ENCODE measurements at regions not wholly inside any gene's neighbourhood (a gene's known extent, or its start where the extent isn't known, plus 50 kb on each side); places are given as distances from the start of the nearest gene placed in this dataset.

GRCh38 chr3:110236976-110237610 is 834.5 kb upstream of the NECTIN3 start:
- no peak for DNase-seq (ENCODE audit: low spot score)

- no peak for DNase-seq (ENCODE audit: low spot score)
Observed at GRCh38 chr3:110243081-110243480, 828.5 kb upstream of the NECTIN3 start.

GRCh38 chr3:110246796-110247376 is 824.7 kb upstream of the NECTIN3 start:
- no peak for DNase-seq (ENCODE audit: low spot score)

GRCh38 chr3:110248666-110249065 is 823.0 kb upstream of the NECTIN3 start:
- DNase-seq (ENCODE audit: low spot score) = no peak

GRCh38 chr3:110253794-110254193 is 817.8 kb upstream of the NECTIN3 start:
- DNase-seq (ENCODE audit: low spot score) = no peak

- DNase-seq (ENCODE audit: low spot score) = no peak
Observed at GRCh38 chr3:110254591-110254990, 817.0 kb upstream of the NECTIN3 start.

- peak; percentile 42 for DNase-seq (ENCODE audit: low spot score)
Observed at GRCh38 chr3:110261141-110261540, 810.5 kb upstream of the NECTIN3 start.

- DNase-seq (ENCODE audit: low spot score) = no peak
Observed at GRCh38 chr3:110262896-110263295, 808.7 kb upstream of the NECTIN3 start.

- no peak for DNase-seq (ENCODE audit: low spot score)
Observed at GRCh38 chr3:110265302-110265701, 806.3 kb upstream of the NECTIN3 start.

- DNase-seq (ENCODE audit: low spot score) = no peak
Observed at GRCh38 chr3:110267304-110267845, 804.2 kb upstream of the NECTIN3 start.

GRCh38 chr3:110272525-110272924 is 799.1 kb upstream of the NECTIN3 start:
- DNase-seq (ENCODE audit: low spot score) = no peak

- DNase-seq (ENCODE audit: low spot score) = no peak
Observed at GRCh38 chr3:110291886-110292501, 779.6 kb upstream of the NECTIN3 start.

GRCh38 chr3:110293660-110294059 is 778.0 kb upstream of the NECTIN3 start:
- DNase-seq (ENCODE audit: low spot score) = no peak

GRCh38 chr3:110296885-110297284 is 774.7 kb upstream of the NECTIN3 start:
- DNase-seq (ENCODE audit: low spot score) = no peak

GRCh38 chr3:110301781-110302180 is 769.8 kb upstream of the NECTIN3 start:
- no peak for DNase-seq (ENCODE audit: low spot score)

GRCh38 chr3:110307065-110307809 is 764.4 kb upstream of the NECTIN3 start:
- no peak for DNase-seq (ENCODE audit: low spot score)

- peak; percentile 26 for DNase-seq (ENCODE audit: low spot score)
Observed at GRCh38 chr3:110311541-110311940, 760.1 kb upstream of the NECTIN3 start.

- DNase-seq (ENCODE audit: low spot score) = peak; percentile 22
Observed at GRCh38 chr3:110314512-110315114, 757.0 kb upstream of the NECTIN3 start.

GRCh38 chr3:110318108-110318507 is 753.5 kb upstream of the NECTIN3 start:
- no peak for DNase-seq (ENCODE audit: low spot score)

GRCh38 chr3:110323349-110323748 is 748.3 kb upstream of the NECTIN3 start:
- no peak for DNase-seq (ENCODE audit: low spot score)

GRCh38 chr3:110324171-110324705 is 747.4 kb upstream of the NECTIN3 start:
- no peak for DNase-seq (ENCODE audit: low spot score)

- no peak for DNase-seq (ENCODE audit: low spot score)
Observed at GRCh38 chr3:110327870-110328269, 743.7 kb upstream of the NECTIN3 start.
